HEK293T (cell line): ENCODE measurements at regions not wholly inside any gene's neighbourhood (a gene's known extent, or its start where the extent isn't known, plus 50 kb on each side); places are given as distances from the start of the nearest gene placed in this dataset.
"Not testable (repeated sequence)": the region's sequence is repeated elsewhere in the genome, so short reads cannot be mapped to it uniquely, and the experiment has no call there.

Experiments
- CTCF ChIA-PET: fragments of 350-600 bp; formaldehyde crosslinking; extraction: SDS; loops from one replicate; lab custom pipeline; 2021; ENCODE audit warnings: antibody characterized with exemption, inconsistent platforms; lab: Yijun Ruan, JAX
- POLR2A ChIA-PET: fragments of 350-600 bp; formaldehyde crosslinking; extraction: SDS; loops from one replicate; lab custom pipeline; 2020; ENCODE audit warnings: antibody characterized with exemption, inconsistent platforms; lab: Yijun Ruan, JAX
- DNase-seq: peaks from one replicate; pipeline ENCODE4 v3.0.0; 2012; ENCODE audit warnings: mixed read lengths; ENCODE audit errors: extremely low spot score
- ARNT ChIP-seq: fragments of 450-650 bp; IDR thresholded peaks from 2 replicates; pipeline ENCODE4 v1.6.1; 2017; ENCODE audit warnings: mild to moderate bottlenecking
- BHLHE40 ChIP-seq: fragments of 450-650 bp; IDR thresholded peaks from 2 replicates; pipeline ENCODE4 v1.6.1; 2016; ENCODE audit warnings: mild to moderate bottlenecking, moderate library complexity, borderline replicate concordance
- CTBP1 ChIP-seq: fragments of 450-650 bp; IDR thresholded peaks from 2 replicates; pipeline ENCODE4 v1.6.1; 2016; ENCODE audit warnings: borderline replicate concordance
- ELF4 ChIP-seq: fragments of 450-650 bp; IDR thresholded peaks from 2 replicates; pipeline ENCODE4 v1.6.1; 2017; ENCODE audit warnings: antibody characterized with exemption
- FOXA1 ChIP-seq: fragments of 450-650 bp; IDR thresholded peaks from 2 replicates; pipeline ENCODE4 v1.6.1; 2016; ENCODE audit warnings: mild to moderate bottlenecking
- FOXK2 ChIP-seq: fragments of 450-650 bp; IDR thresholded peaks from 2 replicates; pipeline ENCODE4 v1.6.1; 2016; ENCODE audit warnings: mild to moderate bottlenecking
- FOXM1 ChIP-seq: fragments of 450-650 bp; IDR thresholded peaks from 2 replicates; pipeline ENCODE4 v1.6.1; 2017; ENCODE audit warnings: mild to moderate bottlenecking, borderline replicate concordance
- HDGF ChIP-seq: fragments of 450-650 bp; IDR thresholded peaks from 2 replicates; pipeline ENCODE4 v1.6.1; 2017; ENCODE audit warnings: antibody characterized with exemption, borderline replicate concordance
- L3MBTL2 ChIP-seq: fragments of 450-650 bp; conservative IDR thresholded peaks from 2 replicates; pipeline ENCODE4 v1.6.1; 2016; ENCODE audit warnings: mild to moderate bottlenecking
- LEF1 ChIP-seq: fragments of 450-650 bp; IDR thresholded peaks from 2 replicates; pipeline ENCODE4 v1.6.1; 2017; ENCODE audit warnings: mild to moderate bottlenecking, borderline replicate concordance
- NFRKB ChIP-seq: fragments of 450-650 bp; IDR thresholded peaks from 2 replicates; pipeline ENCODE4 v1.6.1; 2016; ENCODE audit warnings: mild to moderate bottlenecking, moderate library complexity
- SP1 ChIP-seq: fragments of 450-650 bp; IDR thresholded peaks from 2 replicates; pipeline ENCODE4 v1.6.1; 2017
- SUZ12 ChIP-seq: fragments of 450-650 bp; IDR thresholded peaks from 2 replicates; pipeline ENCODE4 v1.6.1; 2016; ENCODE audit warnings: mild to moderate bottlenecking
- TARDBP ChIP-seq: fragments of 450-650 bp; IDR thresholded peaks from 2 replicates; pipeline ENCODE4 v1.6.1; 2016
- ZNF384 ChIP-seq: fragments of 450-650 bp; IDR thresholded peaks from 2 replicates; pipeline ENCODE4 v1.6.1; 2016
- TF ChIP-seq, protein P1 (sequence below): fragments of 450-650 bp; IDR thresholded peaks from 2 replicates; pipeline ENCODE4 v1.6.1; 2016

DNA sequence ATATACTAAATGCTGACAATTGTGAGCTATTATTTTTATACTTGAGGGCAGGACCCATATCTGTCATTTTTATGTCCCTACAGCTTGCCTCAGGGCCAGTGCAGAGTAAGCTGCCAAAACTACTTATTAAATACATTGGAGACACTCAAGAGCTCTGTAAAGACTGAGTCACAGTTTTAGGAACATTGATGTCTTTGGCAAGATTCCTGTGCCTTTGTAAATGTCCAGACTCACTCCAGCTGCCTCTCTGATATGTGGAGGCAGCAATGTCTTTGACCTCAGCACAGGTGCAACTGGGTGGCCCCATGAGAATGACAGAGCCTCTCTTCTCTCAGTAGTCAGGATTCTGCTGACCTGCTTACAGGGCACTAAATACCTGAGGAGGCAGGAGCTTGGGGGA is 363.2 kb downstream of the OSTF1 start:
- DNase-seq = no peak
- TF ChIP-seq ZNF384 = no peak
- TF ChIP-seq, protein P1, sequence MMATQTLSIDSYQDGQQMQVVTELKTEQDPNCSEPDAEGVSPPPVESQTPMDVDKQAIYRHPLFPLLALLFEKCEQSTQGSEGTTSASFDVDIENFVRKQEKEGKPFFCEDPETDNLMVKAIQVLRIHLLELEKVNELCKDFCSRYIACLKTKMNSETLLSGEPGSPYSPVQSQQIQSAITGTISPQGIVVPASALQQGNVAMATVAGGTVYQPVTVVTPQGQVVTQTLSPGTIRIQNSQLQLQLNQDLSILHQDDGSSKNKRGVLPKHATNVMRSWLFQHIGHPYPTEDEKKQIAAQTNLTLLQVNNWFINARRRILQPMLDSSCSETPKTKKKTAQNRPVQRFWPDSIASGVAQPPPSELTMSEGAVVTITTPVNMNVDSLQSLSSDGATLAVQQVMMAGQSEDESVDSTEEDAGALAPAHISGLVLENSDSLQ = peak; percentile 33; the same call in 1 of the 2 replicates
- CTCF ChIA-PET = no interaction called here
- POLR2A ChIA-PET = no interaction called here

DNA sequence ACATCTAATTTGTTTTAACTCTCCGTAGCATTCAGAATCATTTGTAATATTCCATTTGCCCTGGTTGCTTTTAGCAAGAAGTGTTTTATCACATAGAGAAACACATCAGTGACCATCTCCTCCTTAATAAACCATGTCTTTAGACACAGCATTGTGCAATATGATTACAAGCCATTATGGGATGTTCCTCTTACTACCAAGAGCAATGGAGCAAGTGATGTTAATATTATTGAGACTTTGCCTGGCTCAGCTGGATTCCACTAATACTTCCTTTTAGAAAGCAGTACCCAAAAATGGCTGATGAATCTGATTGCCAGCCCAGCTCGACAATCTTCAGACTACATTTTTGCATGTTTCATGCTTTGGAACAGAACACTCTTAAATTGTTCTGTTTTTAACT is 364.2 kb downstream of the OSTF1 start:
- ChIA-PET CTCF (no interaction called here), POLR2A (no interaction called here)
- DNase-seq = no peak
- no peak for TF ChIP-seq FOXA1
- TF ChIP-seq TARDBP = no peak
- TF ChIP-seq LEF1 = no peak
- TF ChIP-seq SUZ12 = no peak

DNA sequence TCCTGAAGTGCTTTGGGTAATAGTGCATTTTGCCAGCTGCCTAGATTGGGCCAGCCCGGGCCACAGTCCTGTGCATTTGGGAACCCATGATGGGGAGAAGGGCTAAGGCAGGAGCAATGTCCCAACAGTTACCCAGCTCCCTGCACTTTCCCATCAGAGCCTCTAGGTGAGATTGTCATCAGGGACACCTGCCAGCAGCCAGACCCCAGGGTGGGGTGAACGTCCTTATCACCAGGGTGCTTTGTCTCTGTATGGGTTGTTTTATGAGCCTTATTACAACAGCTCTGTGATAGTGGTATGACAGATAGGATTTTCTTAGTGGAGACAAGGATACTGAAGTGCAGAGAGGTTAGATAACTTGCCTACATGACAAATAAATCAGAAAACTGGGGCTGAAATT is 365.7 kb downstream of the OSTF1 start:
- ChIA-PET POLR2A (no interaction called here), CTCF (no interaction called here)
- peak; percentile 8 for DNase-seq
- no peak for TF ChIP-seq ARNT
- TF ChIP-seq ELF4 = no peak
- TF ChIP-seq FOXK2 = no peak
- TF ChIP-seq SP1 = no peak
- TF ChIP-seq HDGF = no peak
- TF ChIP-seq L3MBTL2 = no peak
- TF ChIP-seq FOXA1 = no peak
- TF ChIP-seq FOXM1 = no peak
- TF ChIP-seq TARDBP = no peak

DNA sequence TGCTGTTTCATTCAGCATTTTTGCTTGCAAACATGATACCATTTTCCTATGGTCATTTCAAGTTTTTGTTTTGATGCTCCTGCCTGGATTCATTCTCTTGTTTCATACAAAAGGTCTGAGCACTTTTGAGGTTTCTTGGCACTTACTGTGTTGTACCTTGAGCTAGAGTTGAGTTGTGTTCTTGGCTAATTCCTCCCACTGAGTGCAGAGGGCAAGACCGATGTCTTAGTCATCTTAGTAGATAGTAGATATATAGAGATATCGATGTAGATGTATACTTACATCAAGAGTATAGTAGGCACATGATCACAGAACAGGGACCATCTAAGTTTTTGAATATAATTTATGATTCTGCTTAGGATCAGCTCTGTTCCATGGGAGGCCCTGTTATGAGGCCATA is 366.6 kb downstream of the OSTF1 start:
- DNase-seq = no peak
- TF ChIP-seq FOXM1 = no peak
- TF ChIP-seq FOXK2 = no peak
- TF ChIP-seq ARNT = no peak
- TF ChIP-seq, protein P1 = no peak
- TF ChIP-seq TARDBP = no peak
- TF ChIP-seq BHLHE40 = no peak
- no peak for TF ChIP-seq SP1
- no peak for TF ChIP-seq LEF1
- TF ChIP-seq ELF4 = no peak
- no peak for TF ChIP-seq HDGF
- no peak for TF ChIP-seq CTBP1
- TF ChIP-seq L3MBTL2 = no peak
- no peak for TF ChIP-seq FOXA1
- TF ChIP-seq SUZ12 = no peak
- no peak for TF ChIP-seq NFRKB
- POLR2A ChIA-PET = no interaction called here
- CTCF ChIA-PET = no interaction called here

DNA sequence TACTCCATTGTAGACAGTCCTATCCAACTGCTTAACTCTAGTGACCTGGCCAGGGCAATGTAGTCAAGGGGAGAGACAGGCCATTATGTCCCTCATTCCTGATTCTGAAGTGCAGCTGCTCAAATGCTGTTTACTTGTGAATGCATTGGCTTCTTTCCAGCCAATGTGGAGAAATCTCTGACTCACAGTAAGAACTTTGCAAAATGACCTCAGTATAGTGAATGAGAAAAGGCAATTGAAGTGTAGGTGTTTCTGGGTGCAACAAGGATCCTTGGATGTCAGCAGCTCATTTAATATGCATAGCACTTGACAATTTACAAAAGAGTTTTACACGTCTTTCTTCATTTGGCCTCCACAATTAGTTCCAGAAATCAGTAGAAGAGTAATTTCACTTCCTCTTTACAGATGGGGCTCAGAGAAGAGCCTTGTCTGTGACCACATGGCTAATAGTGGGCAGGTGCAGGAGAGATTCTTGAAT is 367.2 kb downstream of the OSTF1 start:
- TF ChIP-seq TARDBP = no peak
- no peak for DNase-seq
- POLR2A ChIA-PET = no interaction called here
- CTCF ChIA-PET = no interaction called here

DNA sequence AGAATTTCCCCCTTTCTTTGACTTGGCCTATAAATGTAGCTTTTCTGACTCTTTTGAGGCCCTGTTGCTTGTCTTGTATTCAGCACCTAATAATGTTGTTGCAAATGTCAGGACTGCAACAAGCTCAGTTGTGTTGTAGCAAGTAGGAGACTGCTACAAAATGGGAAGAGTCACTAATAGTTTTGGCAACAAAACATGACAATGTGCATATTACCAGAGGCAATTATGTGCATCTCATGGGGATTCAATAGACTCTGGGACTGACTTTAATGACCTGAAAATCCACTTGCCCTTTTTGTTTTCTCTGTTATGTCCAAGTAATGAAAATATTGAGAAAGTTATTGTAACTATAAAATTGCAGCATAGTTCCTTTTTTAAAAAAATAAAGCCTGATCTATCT is 368.4 kb downstream of the OSTF1 start:
- CTCF ChIA-PET = no interaction called here
- no peak for TF ChIP-seq FOXK2
- TF ChIP-seq, protein P1 = no peak
- TF ChIP-seq CTBP1 = no peak
- TF ChIP-seq SP1 = no peak
- TF ChIP-seq HDGF = no peak
- TF ChIP-seq L3MBTL2 = no peak
- TF ChIP-seq FOXM1 = no peak
- no peak for TF ChIP-seq BHLHE40
- TF ChIP-seq ARNT = no peak
- TF ChIP-seq ELF4 = no peak
- TF ChIP-seq NFRKB = no peak
- no peak for TF ChIP-seq ZNF384
- TF ChIP-seq LEF1 = no peak
- TF ChIP-seq FOXA1 = no peak
- TF ChIP-seq SUZ12 = no peak
- no peak for TF ChIP-seq TARDBP
- no peak for DNase-seq
- POLR2A ChIA-PET = no interaction called here

DNA sequence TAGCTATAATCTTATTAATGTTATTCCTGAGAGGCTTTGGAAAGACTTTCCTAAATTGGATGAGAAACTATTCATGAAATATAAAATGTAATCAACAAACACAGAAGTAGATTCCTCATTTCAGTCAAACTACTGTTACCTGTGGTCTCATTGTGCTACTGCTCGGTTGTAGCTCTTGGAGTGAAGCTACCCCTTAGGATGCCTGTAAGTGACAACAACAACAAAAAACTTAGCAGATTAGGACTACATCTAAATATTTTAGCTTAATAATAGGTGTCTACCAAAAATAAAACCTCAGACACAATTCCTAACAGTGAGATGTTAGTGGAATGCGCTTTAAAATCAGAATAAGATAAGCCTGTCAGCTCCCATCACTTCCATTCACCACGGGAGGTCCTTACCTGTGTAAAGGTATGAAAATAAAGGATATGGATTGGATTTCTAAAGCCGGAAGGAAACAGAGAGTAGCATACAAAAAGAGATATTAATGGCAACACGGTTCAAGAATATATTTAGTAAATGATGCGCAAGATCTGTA is 369.2 kb downstream of the OSTF1 start:
- ChIA-PET POLR2A (no interaction called here), CTCF (no interaction called here)
- TF ChIP-seq FOXM1 (no peak), FOXK2 (no peak), ZNF384 (no peak), L3MBTL2 (no peak), SUZ12 (no peak), HDGF (no peak), ARNT (no peak), NFRKB (no peak), TARDBP (no peak), FOXA1 (no peak), BHLHE40 (no peak), LEF1 (no peak), CTBP1 (no peak), ELF4 (no peak)
- TF ChIP-seq, protein P1 = no peak
- DNase-seq = no peak

DNA sequence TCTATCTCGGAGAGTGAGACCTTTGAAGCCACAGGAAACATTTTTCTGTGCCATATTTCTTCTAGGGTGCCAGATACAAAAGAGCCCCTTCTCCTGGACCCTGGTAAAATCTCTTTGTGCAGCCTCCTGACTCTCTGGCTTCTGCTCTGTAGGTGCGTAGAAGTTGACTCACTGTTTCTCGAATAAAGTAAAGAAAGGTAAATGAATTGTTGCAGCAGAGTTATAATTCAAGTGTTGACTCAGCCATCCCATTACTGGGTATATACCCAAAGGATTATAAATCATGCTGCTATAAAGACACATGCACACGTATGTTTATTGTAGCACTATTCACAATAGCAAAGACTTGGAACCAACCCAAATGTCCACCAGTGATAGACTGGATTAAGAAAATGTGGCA is 371.0 kb downstream of the OSTF1 start:
- DNase-seq, POLR2A ChIA-PET, CTCF ChIA-PET: not testable (repeated sequence)
